ENCODE measurements at regions not wholly inside any gene's neighbourhood (a gene's known extent, or its start where the extent isn't known, plus 50 kb on each side); places are given as distances from the start of the nearest gene placed in this dataset.

DNA sequence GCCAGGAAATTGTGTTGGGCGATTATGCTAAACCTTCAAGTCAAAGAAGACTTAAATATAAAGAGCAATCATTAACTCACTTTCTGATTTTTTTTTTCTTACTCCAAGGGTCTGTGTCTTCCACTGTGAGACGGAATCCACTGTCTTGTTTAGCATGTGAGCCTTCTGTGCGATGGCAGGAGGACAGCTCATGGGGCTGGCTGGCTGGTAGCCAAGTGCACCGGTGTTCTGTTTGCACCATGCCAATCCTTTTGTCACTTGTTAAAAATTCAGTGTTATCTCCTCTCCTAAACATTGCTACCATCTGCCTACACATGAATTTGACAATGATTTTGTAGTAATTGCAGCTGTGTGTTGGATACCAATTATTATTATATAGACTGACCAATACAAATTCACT lies 1056.3 kb upstream of the IGFBP7 start:
- Histone ChIP-seq H3K4me3 (ENCODE audit: low read depth in 2 of 2, low read length in 2 of 2) (no peak overlapping the region), H3K27me3 (ENCODE audit: control insufficient read depth, insufficient read depth, low read length) (no peaks in the 10 kb centered on the region), H3K36me3 (ENCODE audit: control insufficient read depth, insufficient read depth, low read length) (no peaks in the 10 kb centered on the region), H3K9me3 (ENCODE audit: control insufficient read depth, insufficient read depth, low read depth, low read length) (no peaks in the 10 kb centered on the region), H3K4me1 (ENCODE audit: control insufficient read depth, insufficient read depth, low read length) (no peaks in the 10 kb centered on the region), H3K27ac (ENCODE audit: low read length) (no peak overlapping the region)
- DNase-seq (ENCODE audit: low read depth, low spot score) (no peak), ATAC-seq (no peak)
- ChIA-PET POLR2A (no interaction called here), CTCF (no interaction called here)
- intact Hi-C loops (cut with micrococcal nuclease; ENCODE audit: unreplicated experiment) (no loop called here), in situ Hi-C loops (cut with HindIII; ENCODE audit: low pct_unique_long_range_greater_than_20kb, low sequenced_read_pairs) (no loop called here)
- BruUV-seq (replicated peaks), result no TSS peak
- TF ChIP-seq, protein P1, sequence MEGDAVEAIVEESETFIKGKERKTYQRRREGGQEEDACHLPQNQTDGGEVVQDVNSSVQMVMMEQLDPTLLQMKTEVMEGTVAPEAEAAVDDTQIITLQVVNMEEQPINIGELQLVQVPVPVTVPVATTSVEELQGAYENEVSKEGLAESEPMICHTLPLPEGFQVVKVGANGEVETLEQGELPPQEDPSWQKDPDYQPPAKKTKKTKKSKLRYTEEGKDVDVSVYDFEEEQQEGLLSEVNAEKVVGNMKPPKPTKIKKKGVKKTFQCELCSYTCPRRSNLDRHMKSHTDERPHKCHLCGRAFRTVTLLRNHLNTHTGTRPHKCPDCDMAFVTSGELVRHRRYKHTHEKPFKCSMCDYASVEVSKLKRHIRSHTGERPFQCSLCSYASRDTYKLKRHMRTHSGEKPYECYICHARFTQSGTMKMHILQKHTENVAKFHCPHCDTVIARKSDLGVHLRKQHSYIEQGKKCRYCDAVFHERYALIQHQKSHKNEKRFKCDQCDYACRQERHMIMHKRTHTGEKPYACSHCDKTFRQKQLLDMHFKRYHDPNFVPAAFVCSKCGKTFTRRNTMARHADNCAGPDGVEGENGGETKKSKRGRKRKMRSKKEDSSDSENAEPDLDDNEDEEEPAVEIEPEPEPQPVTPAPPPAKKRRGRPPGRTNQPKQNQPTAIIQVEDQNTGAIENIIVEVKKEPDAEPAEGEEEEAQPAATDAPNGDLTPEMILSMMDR (IDR thresholded peaks at IDR 0.05), result no peak
- TF ChIP-seq POLR2AphosphoS5 (IDR thresholded peaks at IDR 0.05; ENCODE audit: low read depth, low read length), result no peak
- TF ChIP-seq SIN3A (IDR thresholded peaks at IDR 0.05; ENCODE audit: borderline replicate concordance, insufficient read depth, low read depth, low read length), result no peak
- TF ChIP-seq TCF7L2 (IDR thresholded peaks at IDR 0.05; ENCODE audit: low read depth, low read length), result no peak
- TF ChIP-seq, protein P2, sequence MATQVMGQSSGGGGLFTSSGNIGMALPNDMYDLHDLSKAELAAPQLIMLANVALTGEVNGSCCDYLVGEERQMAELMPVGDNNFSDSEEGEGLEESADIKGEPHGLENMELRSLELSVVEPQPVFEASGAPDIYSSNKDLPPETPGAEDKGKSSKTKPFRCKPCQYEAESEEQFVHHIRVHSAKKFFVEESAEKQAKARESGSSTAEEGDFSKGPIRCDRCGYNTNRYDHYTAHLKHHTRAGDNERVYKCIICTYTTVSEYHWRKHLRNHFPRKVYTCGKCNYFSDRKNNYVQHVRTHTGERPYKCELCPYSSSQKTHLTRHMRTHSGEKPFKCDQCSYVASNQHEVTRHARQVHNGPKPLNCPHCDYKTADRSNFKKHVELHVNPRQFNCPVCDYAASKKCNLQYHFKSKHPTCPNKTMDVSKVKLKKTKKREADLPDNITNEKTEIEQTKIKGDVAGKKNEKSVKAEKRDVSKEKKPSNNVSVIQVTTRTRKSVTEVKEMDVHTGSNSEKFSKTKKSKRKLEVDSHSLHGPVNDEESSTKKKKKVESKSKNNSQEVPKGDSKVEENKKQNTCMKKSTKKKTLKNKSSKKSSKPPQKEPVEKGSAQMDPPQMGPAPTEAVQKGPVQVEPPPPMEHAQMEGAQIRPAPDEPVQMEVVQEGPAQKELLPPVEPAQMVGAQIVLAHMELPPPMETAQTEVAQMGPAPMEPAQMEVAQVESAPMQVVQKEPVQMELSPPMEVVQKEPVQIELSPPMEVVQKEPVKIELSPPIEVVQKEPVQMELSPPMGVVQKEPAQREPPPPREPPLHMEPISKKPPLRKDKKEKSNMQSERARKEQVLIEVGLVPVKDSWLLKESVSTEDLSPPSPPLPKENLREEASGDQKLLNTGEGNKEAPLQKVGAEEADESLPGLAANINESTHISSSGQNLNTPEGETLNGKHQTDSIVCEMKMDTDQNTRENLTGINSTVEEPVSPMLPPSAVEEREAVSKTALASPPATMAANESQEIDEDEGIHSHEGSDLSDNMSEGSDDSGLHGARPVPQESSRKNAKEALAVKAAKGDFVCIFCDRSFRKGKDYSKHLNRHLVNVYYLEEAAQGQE (IDR thresholded peaks at IDR 0.05; ENCODE audit: insufficient read depth in 1 of 2, low read depth in 2 of 2, low read length in 1 of 2), result no peak

DNA sequence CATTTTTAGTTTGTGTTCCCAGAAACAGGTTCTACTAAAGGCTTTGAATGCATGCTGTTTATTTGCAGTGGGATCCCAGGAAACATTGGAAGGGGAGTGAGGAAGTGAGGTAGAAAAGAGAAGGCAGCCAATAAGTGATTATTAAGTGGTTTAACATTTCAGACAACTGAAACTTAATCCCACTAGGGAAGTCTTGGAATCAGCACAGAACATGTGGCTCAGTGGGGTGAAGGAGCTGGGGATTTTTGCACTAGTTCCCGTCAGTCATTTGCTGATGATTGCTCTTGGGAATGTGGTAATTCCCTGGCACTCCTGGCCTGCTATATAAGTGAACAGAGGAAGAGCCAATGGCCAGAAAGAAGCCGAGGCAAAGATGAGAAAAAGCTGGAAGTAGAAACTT lies 1053.0 kb upstream of the IGFBP7 start:
- POLR2A ChIA-PET, result no interaction called here
- no TSS peak for BruUV-seq (replicated peaks)

More for the DNA sequence above, 1053.0 kb upstream of the IGFBP7 start:
- Histone ChIP-seq H3K4me3 (ENCODE audit: low read depth in 2 of 2, low read length in 2 of 2) (no peak overlapping the region), H3K4me1 (ENCODE audit: control insufficient read depth, insufficient read depth, low read length) (no peaks in the 10 kb centered on the region), H3K36me3 (ENCODE audit: control insufficient read depth, insufficient read depth, low read length) (no peaks in the 10 kb centered on the region), H3K9me3 (ENCODE audit: control insufficient read depth, insufficient read depth, low read depth, low read length) (no peaks in the 10 kb centered on the region), H3K27me3 (ENCODE audit: control insufficient read depth, insufficient read depth, low read length) (no peaks in the 10 kb centered on the region), H3K27ac (ENCODE audit: low read length) (no peak overlapping the region)
- intact Hi-C loops (cut with micrococcal nuclease; ENCODE audit: unreplicated experiment), result no loop called here
- TF ChIP-seq, protein P1 (IDR thresholded peaks at IDR 0.05), result no peak
- TF ChIP-seq SIN3A (IDR thresholded peaks at IDR 0.05; ENCODE audit: borderline replicate concordance, insufficient read depth, low read depth, low read length) (no peak), TCF7L2 (IDR thresholded peaks at IDR 0.05; ENCODE audit: low read depth, low read length) (no peak), POLR2AphosphoS5 (IDR thresholded peaks at IDR 0.05; ENCODE audit: low read depth, low read length) (no peak)
- TF ChIP-seq, protein P2 (IDR thresholded peaks at IDR 0.05; ENCODE audit: insufficient read depth in 1 of 2, low read depth in 2 of 2, low read length in 1 of 2), result no peak
- no peak for DNase-seq (ENCODE audit: low read depth, low spot score)
- CTCF ChIA-PET, result no interaction called here
- in situ Hi-C loops (cut with HindIII; ENCODE audit: low pct_unique_long_range_greater_than_20kb, low sequenced_read_pairs), result no loop called here
- ATAC-seq, result no peak
